Lung (tissue), 11 donors: ENCODE measurements at regions not wholly inside any gene's neighbourhood (a gene's known extent, or its start where the extent isn't known, plus 50 kb on each side); places are given as distances from the start of the nearest gene placed in this dataset.

Source experiments
- ATAC-seq: fragments of 200-7000 bp; cut with Tn5 transposase; one replicate; pipeline ENCODE4 v1.9.1; 2020; ENCODE audit warnings: moderate number of reproducible peaks; ENCODE audit not compliant: insufficient read depth, low FRiP score
- DNase-seq, 3 donors: peaks; one replicate each; pipeline ENCODE4 v3.0.0-alpha.2; 2013 to 2017
- H3K27ac ChIP-seq, 2 donors: one replicate each; pipeline ENCODE4 v1.5.1; 2013; ENCODE audit warnings: mild to moderate bottlenecking in 2 of 2, moderate library complexity in 2 of 2, control low read depth in 1 of 2, inconsistent platforms in 1 of 2, low read depth in 1 of 2, low read length in 1 of 2
- H3K27me3 ChIP-seq, 3 donors: one replicate each; pipeline ENCODE4 v1.5.1; 2013; ENCODE audit warnings: low read length in 2 of 3; ENCODE audit not compliant: control insufficient read depth in 3 of 3, insufficient read depth in 3 of 3
- H3K36me3 ChIP-seq, 4 donors: one replicate each; pipeline ENCODE4 v1.5.1; 2013; ENCODE audit warnings: low read length in 4 of 4, mild to moderate bottlenecking in 1 of 4, moderate library complexity in 1 of 4; ENCODE audit not compliant: control insufficient read depth in 4 of 4, insufficient read depth in 4 of 4
- H3K4me1 ChIP-seq, 5 donors: one replicate each; pipeline ENCODE4 v1.5.1; 2013; ENCODE audit warnings: low read length in 5 of 5, mild to moderate bottlenecking in 2 of 5, moderate library complexity in 1 of 5; ENCODE audit not compliant: control insufficient read depth in 5 of 5, insufficient read depth in 5 of 5
- H3K4me3 ChIP-seq: one replicate; pipeline ENCODE4 v1.5.1; 2013; ENCODE audit warnings: mild to moderate bottlenecking, control low read depth, moderate library complexity
- H3K9ac ChIP-seq, 2 donors: one replicate each; pipeline ENCODE4 v1.5.1; 2013; ENCODE audit warnings: low read length in 2 of 2, control low read depth in 1 of 2; ENCODE audit not compliant: insufficient read depth in 1 of 2
- H3K9me3 ChIP-seq, 4 donors: one replicate each; pipeline ENCODE4 v1.5.1; 2013; ENCODE audit warnings: low read length in 3 of 4, mild to moderate bottlenecking in 1 of 4, moderate library complexity in 1 of 4; ENCODE audit not compliant: control insufficient read depth in 4 of 4, insufficient read depth in 3 of 4
- CTCF ChIP-seq: IDR thresholded peaks from 2 replicates; pipeline ENCODE4 v1.5.1; 2012; ENCODE audit warnings: mild to moderate bottlenecking; ENCODE audit errors: control extremely low read depth, extremely low read depth
- WGBS, 2 donors: extraction: QIAGEN DNeasy Blood & Tissue Kit; methylation state at CpG; one replicate each; pipeline ENCODE4 v1.1.7; 2013; 5-methylcytosine and 5-hydroxymethylcytosine counted together
- donor health status: control.
- donor health status: control.
- donor health status: Bipolar disorder and iron deficiency.
- donor health status: healthy.
- donor health status: DM: yes; HTN: yes; CAD: no.

- H3K27me3 ChIP-seq, result no peaks in the 10 kb centered on the region
- no peak overlapping the region for H3K27ac ChIP-seq
- 68 to 80% methylated on average over 4 of the region's 4 CpGs for WGBS, 2 donors
- H3K36me3 ChIP-seq, result no peaks in the 10 kb centered on the region
- H3K4me3 ChIP-seq, result no peak overlapping the region
- peaks cover 0 to 2% (median 0%) of the 10 kb centered on the region in 4 donors for H3K9me3 ChIP-seq
- TF ChIP-seq CTCF, result no peak
- no peaks in the 10 kb centered on the region for H3K4me1 ChIP-seq
- H3K9ac ChIP-seq, result no peak overlapping the region
- ATAC-seq, result no peak
- DNase-seq, result no peak
Observed at GRCh38 chr7:21089653-21090052, 303.0 kb upstream of the SP8 start.

GRCh38 chr7:21092766-21093702, 306.3 kb upstream of the SP8 start:
- no peaks in the 10 kb centered on the region for H3K36me3 ChIP-seq
- no peaks in the 10 kb centered on the region for H3K4me1 ChIP-seq
- no peaks in the 10 kb centered on the region for H3K27me3 ChIP-seq
- no peak overlapping the region for H3K4me3 ChIP-seq
- WGBS, 2 donors, result 85 to 92% methylated on average over 9 of the region's 9 CpGs
- H3K9ac ChIP-seq, result no peak overlapping the region
- ATAC-seq (no peak), DNase-seq (no peak)
- H3K27ac ChIP-seq, result no peak overlapping the region
- no peaks in the 10 kb centered on the region for H3K9me3 ChIP-seq
- no peak for TF ChIP-seq CTCF

- Histone ChIP-seq H3K9ac (no peak overlapping the region), H3K4me1 (peaks cover 0 to 2% (median 0%) of the 10 kb centered on the region in 5 donors), H3K27me3 (peaks cover 0 to 3% (median 0%) of the 10 kb centered on the region in 3 donors), H3K27ac (no peak overlapping the region), H3K36me3 (no peaks in the 10 kb centered on the region), H3K9me3 (no peaks in the 10 kb centered on the region), H3K4me3 (no peak overlapping the region)
- no peak for TF ChIP-seq CTCF
- ATAC-seq (no peak), DNase-seq (no peak)
Observed at GRCh38 chr7:21094589-21094988, 307.9 kb upstream of the SP8 start.
